Fibroblast of the aortic adventitia (primary cell): ENCODE measurements at regions not wholly inside any gene's neighbourhood (a gene's known extent, or its start where the extent isn't known, plus 50 kb on each side); places are given as distances from the start of the nearest gene placed in this dataset.

Experiments
- DNase-seq: peaks from one replicate; pipeline ENCODE4 v3.0.0-alpha.2; 2010; ENCODE audit warnings: low read depth
- H3K4me3 ChIP-seq: 2 replicates; pipeline ENCODE4 v1.5.1; 2011; ENCODE audit warnings: low read depth, mild to moderate bottlenecking, control low read depth, low read length, moderate library complexity
- CTCF ChIP-seq: IDR thresholded peaks from 2 replicates; pipeline ENCODE4 v1.5.1; 2011; ENCODE audit warnings: mild to moderate bottlenecking, low read length, control low read depth, inconsistent platforms; ENCODE audit not compliant: insufficient read depth

GRCh38 chrX:805103-805670 lies 174.6 kb downstream of the SHOX start:
- TF ChIP-seq CTCF: no peak
- no peak overlapping the region for H3K4me3 ChIP-seq

GRCh38 chrX:802846-803245 lies 172.3 kb downstream of the SHOX start:
- no peak for TF ChIP-seq CTCF
- H3K4me3 ChIP-seq: no peak overlapping the region
- no peak for DNase-seq

More at GRCh38 chrX:805103-805670, 174.6 kb downstream of the SHOX start:
- DNase-seq: no peak

GRCh38 chrX:799808-800207 lies 169.2 kb downstream of the SHOX start:
- no peak for TF ChIP-seq CTCF
- no peak for DNase-seq
- no peak overlapping the region for H3K4me3 ChIP-seq

- TF ChIP-seq CTCF: no peak
Measured at GRCh38 chrX:794311-794710, 163.7 kb downstream of the SHOX start.

GRCh38 chrX:793216-793770 lies 162.7 kb downstream of the SHOX start:
- DNase-seq: no peak
- TF ChIP-seq CTCF: no peak
- H3K4me3 ChIP-seq: no peak overlapping the region

More at GRCh38 chrX:794311-794710, 163.7 kb downstream of the SHOX start:
- no peak overlapping the region for H3K4me3 ChIP-seq
- DNase-seq: no peak

- no peak overlapping the region for H3K4me3 ChIP-seq
- no peak for DNase-seq
- no peak for TF ChIP-seq CTCF
Measured at GRCh38 chrX:791479-792034, 161.0 kb downstream of the SHOX start.
